CD14-positive monocyte (primary cell): ENCODE measurements at regions not wholly inside any gene's neighbourhood (a gene's known extent, or its start where the extent isn't known, plus 50 kb on each side); places are given as distances from the start of the nearest gene placed in this dataset.

ENCODE experiments used
- DNase-seq, 3 donors: peaks; one replicate each; pipeline ENCODE4 v3.0.0-alpha.2; 2011 to 2022
- H2AFZ ChIP-seq: 2 replicates; pipeline ENCODE4 v1.6.0; 2012; ENCODE audit warnings: mild to moderate bottlenecking, low read depth, low read length, inconsistent platforms; ENCODE audit not compliant: insufficient read depth, poor library complexity, severe bottlenecking
- H3K27ac ChIP-seq, 2 donors: 1 replicate in 1 of 2; 2 replicates in 1 of 2; pipeline ENCODE4 v1.5.1; 2012 to 2013; ENCODE audit warnings: low read length in 2 of 2, control low read depth in 1 of 2, inconsistent platforms in 1 of 2, low read depth in 1 of 2, mild to moderate bottlenecking in 1 of 2
- H3K27me3 ChIP-seq, 2 donors: one replicate each; pipeline versions ENCODE4 v1.6.0 to v1.6.1; 2011 to 2013; ENCODE audit warnings: low read length in 2 of 2; ENCODE audit not compliant: control insufficient read depth in 2 of 2, insufficient read depth in 2 of 2
- H3K36me3 ChIP-seq, 2 donors: replicated peaks in 1 of 2; 1 replicate in 1 of 2; 2 replicates in 1 of 2; pipeline versions ENCODE4 v1.5.1 to v1.6.1; 2012 to 2013; ENCODE audit warnings: low read length in 2 of 2, control low read depth in 1 of 2, inconsistent platforms in 1 of 2, mild to moderate bottlenecking in 1 of 2; ENCODE audit not compliant: insufficient read depth in 2 of 2, control insufficient read depth in 1 of 2
- H3K4me1 ChIP-seq, 2 donors: 1 replicate in 1 of 2; 2 replicates in 1 of 2; pipeline versions ENCODE4 v1.5.1 to v1.6.1; 2012 to 2013; ENCODE audit warnings: low read length in 2 of 2, control low read depth in 1 of 2, inconsistent platforms in 1 of 2, mild to moderate bottlenecking in 1 of 2, moderate library complexity in 1 of 2; ENCODE audit not compliant: insufficient read depth in 2 of 2, control insufficient read depth in 1 of 2
- H3K4me2 ChIP-seq: replicated peaks from 2 replicates; pipeline ENCODE3; 2012; ENCODE audit warnings: low read length, moderate library complexity, mild to moderate bottlenecking; ENCODE audit not compliant: poor library complexity, severe bottlenecking; ENCODE audit errors: extremely low read depth
- H3K4me3 ChIP-seq, 3 experiments: fragments of 200-600 bp in 1 of 3; sonication (generic) in 1 of 3; replicated peaks in 1 of 3; 1 replicate in 2 of 3; 2 replicates in 1 of 3; pipeline ENCODE4 v1.5.1; 2011 to 2013; ENCODE audit warnings: low read length in 3 of 3, mild to moderate bottlenecking in 3 of 3, control low read depth in 2 of 3, low read depth in 2 of 3, inconsistent platforms in 1 of 3, moderate library complexity in 1 of 3
- H3K79me2 ChIP-seq: 2 replicates; pipeline ENCODE4 v1.6.0; 2012; ENCODE audit warnings: mild to moderate bottlenecking, control low read depth, inconsistent platforms, low read length, moderate library complexity; ENCODE audit not compliant: insufficient read depth
- H3K9ac ChIP-seq: 2 replicates; pipeline ENCODE4 v1.6.0; 2017; ENCODE audit warnings: low read length, mild to moderate bottlenecking; ENCODE audit not compliant: insufficient read depth, poor library complexity, severe bottlenecking
- H3K9me3 ChIP-seq, 2 donors: replicated peaks in 1 of 2; 1 replicate in 1 of 2; 2 replicates in 1 of 2; pipeline versions ENCODE4 v1.5.1 to v1.6.1; 2012 to 2013; ENCODE audit warnings: low read length in 2 of 2, control low read depth in 1 of 2; ENCODE audit not compliant: control insufficient read depth in 1 of 2, insufficient read depth in 1 of 2
- H4K20me1 ChIP-seq: 2 replicates; pipeline ENCODE4 v1.6.0; 2012; ENCODE audit warnings: mild to moderate bottlenecking, low read length, control low read depth, moderate library complexity; ENCODE audit not compliant: insufficient read depth
- H3K27ac Mint-ChIP-seq, 7 donors: one replicate each; pipeline ENCODE4 v1.8.0; 2020; ENCODE audit warnings: mild to moderate bottlenecking in 7 of 7, mixed read lengths in 7 of 7, moderate library complexity in 6 of 7, inconsistent platforms in 2 of 7
- H3K27me3 Mint-ChIP-seq, 3 donors: one replicate each; pipeline ENCODE4 v1.8.0; 2021 to 2022; ENCODE audit warnings: low read depth in 3 of 3, mild to moderate bottlenecking in 3 of 3, mixed read lengths in 3 of 3, moderate library complexity in 3 of 3, inconsistent platforms in 1 of 3
- H3K36me3 Mint-ChIP-seq, 2 donors: one replicate each; pipeline ENCODE4 v1.8.0; 2020; ENCODE audit warnings: mixed read lengths in 2 of 2, inconsistent platforms in 1 of 2, mild to moderate bottlenecking in 1 of 2
- H3K4me1 Mint-ChIP-seq: one replicate; pipeline ENCODE4 v1.8.0; 2020; ENCODE audit warnings: mild to moderate bottlenecking, mixed read lengths
- H3K4me3 Mint-ChIP-seq, 2 donors: one replicate each; pipeline ENCODE4 v1.8.0; 2020; ENCODE audit warnings: mild to moderate bottlenecking in 2 of 2, mixed read lengths in 2 of 2, moderate library complexity in 1 of 2
- H3K9me3 Mint-ChIP-seq, 7 donors: one replicate each; pipeline ENCODE4 v1.8.0; 2020 to 2022; ENCODE audit warnings: mixed read lengths in 7 of 7, mild to moderate bottlenecking in 6 of 7, moderate library complexity in 6 of 7, inconsistent platforms in 2 of 7
- WGBS: methylation state at CpG from one replicate; pipeline ENCODE4 v1.1.5; 2013; ENCODE audit warnings: missing lambda C conversion rate; ENCODE audit not compliant: insufficient coverage; 5-methylcytosine and 5-hydroxymethylcytosine counted together
- intact Hi-C, 2 donors: fragments of 100-400 bp; cut with micrococcal nuclease; formaldehyde crosslinking; loops; one replicate each; pipeline versions ENCODE4 v1.15.0 to v1.15.1; 2023
- TF ChIP-seq, protein P1 (sequence below): fragments of 200-600 bp; IDR thresholded peaks from one replicate; pipeline ENCODE4 v1.8.0; 2022; ENCODE audit warnings: antibody characterized with exemption, mild to moderate bottlenecking

DNA sequence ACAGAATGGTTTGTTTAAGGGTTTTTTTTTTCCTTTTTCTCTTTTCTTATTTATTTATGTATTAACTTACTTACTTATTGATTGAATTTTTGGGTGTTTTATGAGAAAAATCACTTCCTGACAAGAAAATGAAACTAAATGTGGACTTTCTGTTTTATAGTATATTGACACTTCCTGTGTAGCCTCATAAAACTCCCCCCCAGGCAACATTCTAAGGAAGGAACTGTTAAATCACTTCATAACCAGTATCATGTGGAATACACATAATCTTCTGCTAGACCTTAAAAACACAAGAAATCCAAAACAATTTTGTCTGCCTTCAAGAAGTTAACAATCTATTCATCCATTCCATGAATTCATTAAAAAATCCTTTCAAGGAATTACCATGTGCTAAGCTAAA, 164.1 kb upstream of the TOM1L1 start:
- H3K4me1 Mint-ChIP-seq: no peaks in the 10 kb centered on the region
- H3K36me3 Mint-ChIP-seq: no peaks in the 10 kb centered on the region
- no peak overlapping the region for H3K27ac Mint-ChIP-seq
- Histone ChIP-seq H3K4me3 (no peak overlapping the region), H2AFZ (no peak overlapping the region), H3K9ac (no peak overlapping the region), H3K4me2 (no peak overlapping the region), H3K27me3 (no peaks in the 10 kb centered on the region), H3K9me3 (no peaks in the 10 kb centered on the region), H3K36me3 (no peaks in the 10 kb centered on the region), H4K20me1 (no peaks in the 10 kb centered on the region), H3K4me1 (no peaks in the 10 kb centered on the region), H3K27ac (no peak overlapping the region), H3K79me2 (no peaks in the 10 kb centered on the region)
- no peak overlapping the region for H3K4me3 Mint-ChIP-seq
- peaks cover 0 to 2% (median 0%) of the 10 kb centered on the region in 3 donors for H3K27me3 Mint-ChIP-seq
- no peak for DNase-seq
- TF ChIP-seq, protein P1, sequence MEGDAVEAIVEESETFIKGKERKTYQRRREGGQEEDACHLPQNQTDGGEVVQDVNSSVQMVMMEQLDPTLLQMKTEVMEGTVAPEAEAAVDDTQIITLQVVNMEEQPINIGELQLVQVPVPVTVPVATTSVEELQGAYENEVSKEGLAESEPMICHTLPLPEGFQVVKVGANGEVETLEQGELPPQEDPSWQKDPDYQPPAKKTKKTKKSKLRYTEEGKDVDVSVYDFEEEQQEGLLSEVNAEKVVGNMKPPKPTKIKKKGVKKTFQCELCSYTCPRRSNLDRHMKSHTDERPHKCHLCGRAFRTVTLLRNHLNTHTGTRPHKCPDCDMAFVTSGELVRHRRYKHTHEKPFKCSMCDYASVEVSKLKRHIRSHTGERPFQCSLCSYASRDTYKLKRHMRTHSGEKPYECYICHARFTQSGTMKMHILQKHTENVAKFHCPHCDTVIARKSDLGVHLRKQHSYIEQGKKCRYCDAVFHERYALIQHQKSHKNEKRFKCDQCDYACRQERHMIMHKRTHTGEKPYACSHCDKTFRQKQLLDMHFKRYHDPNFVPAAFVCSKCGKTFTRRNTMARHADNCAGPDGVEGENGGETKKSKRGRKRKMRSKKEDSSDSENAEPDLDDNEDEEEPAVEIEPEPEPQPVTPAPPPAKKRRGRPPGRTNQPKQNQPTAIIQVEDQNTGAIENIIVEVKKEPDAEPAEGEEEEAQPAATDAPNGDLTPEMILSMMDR: no peak
- intact Hi-C loops: no loop called here
- H3K9me3 Mint-ChIP-seq: peaks cover 0 to 8% (median 5%) of the 10 kb centered on the region in 7 donors

DNA sequence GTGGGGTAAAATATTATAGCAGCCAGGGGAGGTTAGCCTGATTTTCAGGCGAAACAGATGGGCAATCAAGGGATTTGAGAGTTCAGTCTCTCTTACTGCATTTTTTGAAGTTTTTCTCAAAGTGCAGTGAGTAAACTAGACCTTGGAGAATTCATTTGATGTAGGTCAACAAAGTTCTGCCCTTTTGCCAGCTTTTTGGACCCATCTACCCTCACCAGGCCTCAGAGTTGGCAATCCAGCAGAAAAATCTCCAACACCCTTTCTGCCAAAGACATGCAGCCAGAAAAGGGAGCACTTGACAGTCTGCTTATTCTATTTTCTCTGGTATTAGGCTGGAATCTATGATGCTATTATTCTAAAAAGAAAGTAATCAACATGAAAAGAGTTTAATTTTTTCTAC, 162.2 kb upstream of the TOM1L1 start:
- H3K79me2 ChIP-seq: no peaks in the 10 kb centered on the region
- Mint-ChIP-seq H3K36me3 (no peaks in the 10 kb centered on the region), H3K9me3 (peaks cover 0 to 3% (median 2%) of the 10 kb centered on the region in 7 donors), H3K4me3 (no peak overlapping the region), H3K27ac (no peak overlapping the region), H3K27me3 (peaks cover 0 to 2% (median 0%) of the 10 kb centered on the region in 3 donors), H3K4me1 (no peaks in the 10 kb centered on the region)
- H3K4me2 ChIP-seq: no peak overlapping the region
- no peaks in the 10 kb centered on the region for H4K20me1 ChIP-seq
- H3K27ac ChIP-seq: no peak overlapping the region
- no peaks in the 10 kb centered on the region for H3K4me1 ChIP-seq
- WGBS: 80% methylated on average over 1 of the region's 1 CpG
- no peaks in the 10 kb centered on the region for H3K9me3 ChIP-seq
- H2AFZ ChIP-seq: no peak overlapping the region
- TF ChIP-seq, protein P1: no peak
- no peaks in the 10 kb centered on the region for H3K36me3 ChIP-seq
- no peak overlapping the region for H3K4me3 ChIP-seq
- no peak overlapping the region for H3K9ac ChIP-seq
- DNase-seq: no peak
- intact Hi-C loops: no loop called here
- no peaks in the 10 kb centered on the region for H3K27me3 ChIP-seq
